Prostate gland (tissue), 2 donors: ENCODE measurements at regions not wholly inside any gene's neighbourhood (a gene's known extent, or its start where the extent isn't known, plus 50 kb on each side); places are given as distances from the start of the nearest gene placed in this dataset.

Experiments used
- CTCF ChIP-seq, 4 experiments: fragments of 200-600 bp in 2 of 4; fragments of 450-650 bp in 2 of 4; sonication (generic) in 2 of 4; IDR thresholded peaks; 1 replicate in 3 of 4; 2 replicates in 1 of 4; pipeline ENCODE4 v1.5.1; 2016 to 2019; ENCODE audit warnings: antibody characterized with exemption in 4 of 4, mild to moderate bottlenecking in 2 of 4, moderate library complexity in 2 of 4
- POLR2A ChIP-seq: fragments of 450-650 bp; IDR thresholded peaks from one replicate; pipeline ENCODE4 v1.6.1; 2016; ENCODE audit warnings: antibody characterized with exemption, mild to moderate bottlenecking
- POLR2AphosphoS5 ChIP-seq: sonication (generic); formaldehyde crosslinking; IDR thresholded peaks from one replicate; pipeline ENCODE4 v1.6.1; 2017; ENCODE audit warnings: antibody characterized with exemption

- TF ChIP-seq POLR2A (no peak), CTCF (IDR thresholded peaks at IDR 0.05) (no peak), POLR2AphosphoS5 (no peak)
Measured at GRCh38 chr3:164095279-164095678, 983.0 kb downstream of the SI start.
